GM12865 (cell line): ENCODE measurements at regions not wholly inside any gene's neighbourhood (a gene's known extent, or its start where the extent isn't known, plus 50 kb on each side); places are given as distances from the start of the nearest gene placed in this dataset.
A peak's percentile ranks its signal among the peaks of the same experiment; 100 is the strongest.
"Not testable (repeated sequence)": the region's sequence is repeated elsewhere in the genome, so short reads cannot be mapped to it uniquely, and the experiment has no call there.

Source experiments
- DNase-seq: peaks from one replicate; pipeline ENCODE4 v3.0.0; 2010; ENCODE audit warnings: low read depth
- H3K4me3 ChIP-seq: 2 replicates; pipeline ENCODE4 v1.5.1; 2011; ENCODE audit warnings: mild to moderate bottlenecking, low read depth, low read length, control low read depth
- CTCF ChIP-seq: IDR thresholded peaks from 2 replicates; pipeline ENCODE4 v1.5.1; 2011; ENCODE audit warnings: low read length, control low read depth, low read depth, inconsistent platforms; ENCODE audit not compliant: insufficient read depth; ENCODE audit errors: missing control alignments

- H3K4me3 ChIP-seq, DNase-seq: not testable (repeated sequence)
Measured at GRCh38 chr10:11403646-11404045, 207.8 kb downstream of the USP6NL start.

DNA sequence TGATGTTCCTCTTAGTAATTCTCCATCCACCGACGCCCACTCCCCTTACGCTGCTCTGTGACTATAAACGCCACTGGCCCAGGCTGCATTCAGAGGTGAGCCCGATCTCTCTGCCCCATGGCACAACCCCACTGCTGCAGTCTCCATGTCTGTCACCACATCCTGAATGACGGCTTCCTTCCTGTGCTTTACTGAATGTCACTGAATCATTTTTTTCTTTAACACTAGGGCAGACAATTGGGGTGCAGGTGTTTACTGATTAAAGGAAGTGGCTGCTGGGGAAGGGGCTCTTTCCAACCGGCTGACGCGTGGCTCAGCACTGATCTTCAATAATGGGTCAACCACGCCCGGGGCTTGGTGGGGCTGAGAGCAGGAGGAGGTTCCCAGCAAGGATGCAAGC lies 208.3 kb downstream of the USP6NL start:
- H3K4me3 ChIP-seq = no peak overlapping the region
- TF ChIP-seq CTCF = no peak
- DNase-seq = peak; percentile 45

DNA sequence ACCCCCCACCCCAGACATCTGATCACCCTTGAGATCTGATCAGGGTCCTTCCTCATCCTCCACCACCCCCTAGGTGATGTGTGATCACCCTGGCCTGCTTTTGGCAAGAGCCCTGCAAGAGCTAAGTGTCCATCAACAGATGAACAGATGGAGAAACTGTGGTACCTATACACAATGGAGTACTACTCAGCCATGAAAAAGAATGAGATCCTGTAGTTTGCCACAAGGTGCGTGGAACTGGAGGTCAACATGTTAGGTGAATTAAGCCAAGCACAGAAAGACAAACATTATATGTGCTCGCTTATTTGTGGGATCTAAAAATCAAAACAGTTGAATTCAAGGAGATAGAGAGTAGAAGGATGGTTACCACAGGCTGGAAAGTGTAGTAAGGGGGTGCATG lies 209.1 kb downstream of the USP6NL start:
- TF ChIP-seq CTCF = no peak
- DNase-seq = no peak
- H3K4me3 ChIP-seq = no peak overlapping the region

DNA sequence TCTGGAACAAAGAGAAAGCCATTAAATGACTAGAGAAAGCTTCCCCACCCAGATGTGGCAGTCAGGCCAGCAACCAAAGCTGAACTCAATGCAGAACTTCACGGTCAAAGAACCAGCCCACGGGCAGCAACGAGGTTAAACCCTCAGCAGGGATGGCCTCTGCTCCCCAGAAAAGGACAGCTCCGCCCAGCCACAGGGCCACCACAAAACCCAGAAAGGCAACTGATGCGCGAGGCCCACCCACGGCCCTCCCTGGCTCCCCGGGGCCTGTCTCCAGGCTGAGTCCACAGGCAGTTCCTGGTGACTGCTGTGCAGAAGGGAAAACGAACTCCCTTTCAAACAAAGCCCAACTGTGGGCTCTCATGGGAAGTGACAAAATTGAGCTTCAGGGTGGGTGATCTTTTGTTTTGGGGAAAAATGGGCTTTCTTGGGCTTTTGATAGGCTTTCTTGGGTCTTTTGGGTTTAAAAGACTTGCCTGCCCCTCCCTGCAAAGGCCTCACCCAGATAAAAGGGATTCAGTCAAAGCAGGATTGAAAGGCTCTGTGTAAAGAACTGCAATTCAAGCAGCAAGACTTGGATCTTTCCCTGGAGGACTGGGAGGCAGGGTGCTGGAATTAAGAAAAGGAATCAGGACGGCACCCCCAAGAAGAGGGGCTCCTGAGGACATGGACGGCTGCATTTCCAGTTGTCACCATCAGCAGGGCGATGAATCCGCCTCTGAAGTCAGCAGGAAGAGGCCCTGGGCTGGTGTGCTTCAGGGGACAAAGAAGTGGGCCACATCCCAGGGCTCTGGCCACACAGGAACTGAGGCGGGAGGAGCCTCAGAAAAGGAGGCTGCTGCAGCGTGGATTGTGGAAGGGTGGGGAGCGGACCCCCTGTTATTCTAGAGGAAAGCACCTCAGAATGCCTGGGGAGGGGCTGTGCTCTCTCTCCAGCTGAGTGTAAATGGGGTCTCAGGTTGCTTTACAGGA lies 209.9 kb downstream of the USP6NL start:
- no peak for DNase-seq
- no peak for TF ChIP-seq CTCF
- H3K4me3 ChIP-seq = no peak overlapping the region

- H3K4me3 ChIP-seq = no peak overlapping the region
- TF ChIP-seq CTCF = no peak
- DNase-seq = no peak
Measured at GRCh38 chr10:11397980-11398580, 213.4 kb downstream of the USP6NL start.

DNA sequence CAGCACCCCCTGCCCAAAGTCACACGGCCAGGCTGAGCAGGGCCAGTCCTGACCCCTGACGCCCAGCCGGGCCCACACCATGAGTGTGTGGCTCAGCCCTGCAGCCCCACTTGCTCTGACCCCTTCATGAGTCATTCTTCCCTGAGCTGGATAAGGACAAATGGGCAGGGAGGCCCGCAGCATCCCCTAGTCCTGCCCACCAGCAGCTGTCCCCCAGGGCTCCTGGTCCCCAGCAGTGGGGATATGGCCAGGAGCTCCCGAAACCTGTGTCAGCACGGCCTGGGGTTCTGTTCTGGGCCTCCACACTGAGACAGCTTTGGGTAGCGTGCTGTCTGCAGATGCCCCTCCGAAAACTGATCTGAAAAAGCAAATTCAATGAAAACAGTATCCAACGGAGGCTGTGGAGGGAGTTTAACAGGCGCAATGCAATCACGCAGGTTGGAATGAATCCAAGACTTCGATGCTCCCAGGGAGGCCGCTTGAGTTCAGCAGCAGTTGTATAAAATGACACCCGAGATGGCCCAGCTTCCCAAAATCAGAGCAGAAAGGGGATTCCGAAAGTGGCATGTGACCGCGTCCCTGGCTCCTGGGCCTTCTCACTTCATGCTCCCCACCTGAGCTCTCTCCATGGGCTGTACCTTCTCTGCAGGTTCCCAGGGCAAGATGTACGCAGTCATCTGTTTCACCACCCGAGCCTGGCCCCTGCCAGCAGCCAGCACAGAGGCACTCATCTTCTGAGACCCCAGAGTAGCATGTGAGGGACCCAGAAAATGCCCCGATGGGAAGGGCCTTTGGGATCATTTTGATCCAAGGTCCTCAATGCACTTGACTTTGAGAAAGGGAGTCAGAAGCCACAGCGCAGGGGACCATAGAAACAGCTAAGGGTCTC lies 214.1 kb downstream of the USP6NL start:
- no peak for TF ChIP-seq CTCF
- no peak for DNase-seq
- H3K4me3 ChIP-seq = no peak overlapping the region

DNA sequence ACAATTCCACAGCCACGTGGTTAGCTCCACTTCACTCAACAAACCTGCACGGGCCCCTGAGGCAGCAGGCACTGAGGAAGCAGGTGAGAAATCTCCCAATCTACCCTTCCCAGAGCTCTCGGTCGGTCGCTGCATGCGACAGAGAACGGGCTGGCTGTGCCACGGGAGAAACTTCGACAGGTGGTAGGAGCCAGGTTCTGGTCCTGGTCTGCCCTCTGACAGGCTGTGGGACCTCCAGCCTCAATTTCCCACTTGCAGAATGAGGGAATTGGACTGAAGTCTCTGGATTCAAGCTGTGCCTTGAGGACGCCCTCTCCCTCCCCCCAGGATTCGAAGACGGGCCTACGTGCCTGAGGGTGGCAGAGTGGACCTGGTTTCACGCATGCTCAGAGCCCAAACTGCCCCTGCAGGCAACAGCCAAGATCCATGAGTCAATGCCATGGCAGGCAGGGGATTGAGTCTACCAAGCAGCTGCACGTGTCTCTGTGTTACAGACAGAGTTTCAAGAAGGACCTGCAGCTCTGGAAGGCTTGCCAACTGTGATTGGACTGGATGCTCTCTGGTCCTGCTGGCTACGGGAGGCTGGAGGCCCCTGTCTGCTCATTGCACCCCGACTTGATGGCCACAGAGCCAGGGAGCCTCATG lies 215.0 kb downstream of the USP6NL start:
- no peak for TF ChIP-seq CTCF
- DNase-seq = no peak
- no peak overlapping the region for H3K4me3 ChIP-seq
